Omental fat pad (tissue), 3 donors: ENCODE measurements at regions not wholly inside any gene's neighbourhood (a gene's known extent, or its start where the extent isn't known, plus 50 kb on each side); places are given as distances from the start of the nearest gene placed in this dataset.

ENCODE experiments used
- ATAC-seq: fragments of 150-250 bp; one replicate; pipeline ENCODE4 v1.9.1; 2016; ENCODE audit warnings: mild to moderate bottlenecking, moderate library complexity; ENCODE audit not compliant: low FRiP score
- DNase-seq: peaks from one replicate; pipeline ENCODE4 v3.0.0-alpha.2; 2019; ENCODE audit warnings: low spot score
- CTCF ChIP-seq, 3 donors: fragments of 450-650 bp; IDR thresholded peaks; one replicate each; pipeline ENCODE4 v1.5.1; 2016 to 2017; ENCODE audit warnings: antibody characterized with exemption in 3 of 3, mild to moderate bottlenecking in 3 of 3, moderate library complexity in 2 of 3

GRCh38 chr21:15149600-15150224 lies 84.9 kb upstream of the NRIP1 start:
- no peak for ATAC-seq
- TF ChIP-seq CTCF (IDR thresholded peaks at IDR 0.05), result no peak
- no peak for DNase-seq

DNA sequence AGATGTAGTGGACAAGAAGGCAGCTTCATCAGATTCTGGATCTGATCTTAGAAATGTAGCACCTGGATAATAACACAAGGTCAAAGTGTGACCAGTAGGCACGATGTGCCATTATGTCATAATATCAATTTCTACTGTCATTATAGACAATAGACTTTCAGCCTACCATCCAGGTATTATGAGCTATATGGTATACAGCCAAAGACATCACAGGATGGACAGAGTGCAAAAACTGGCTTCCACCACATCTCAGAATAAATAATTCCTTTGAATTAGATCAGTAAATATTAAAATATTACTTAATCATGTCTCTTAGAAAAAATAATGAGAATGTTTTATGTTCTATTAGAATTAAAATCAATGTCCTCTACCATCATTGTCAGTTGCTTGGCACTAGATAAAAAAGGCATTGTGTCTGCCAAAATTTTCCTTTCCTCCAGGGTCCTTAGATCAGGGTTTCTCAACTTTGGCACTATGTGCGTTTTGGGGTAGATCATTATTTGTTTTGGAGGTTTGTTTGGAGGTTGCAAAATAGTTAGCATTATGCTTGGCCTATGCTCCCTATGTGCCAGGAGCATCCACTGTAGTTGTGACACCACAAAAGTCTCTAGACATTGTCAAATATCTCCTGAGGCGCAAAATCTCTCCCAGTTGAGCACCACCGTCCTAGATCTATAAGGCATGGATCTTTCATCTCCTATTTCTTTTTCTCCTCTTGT lies 86.7 kb upstream of the NRIP1 start:
- TF ChIP-seq CTCF (IDR thresholded peaks at IDR 0.05), result no peak
- DNase-seq, result no peak
- ATAC-seq, result no peak

DNA sequence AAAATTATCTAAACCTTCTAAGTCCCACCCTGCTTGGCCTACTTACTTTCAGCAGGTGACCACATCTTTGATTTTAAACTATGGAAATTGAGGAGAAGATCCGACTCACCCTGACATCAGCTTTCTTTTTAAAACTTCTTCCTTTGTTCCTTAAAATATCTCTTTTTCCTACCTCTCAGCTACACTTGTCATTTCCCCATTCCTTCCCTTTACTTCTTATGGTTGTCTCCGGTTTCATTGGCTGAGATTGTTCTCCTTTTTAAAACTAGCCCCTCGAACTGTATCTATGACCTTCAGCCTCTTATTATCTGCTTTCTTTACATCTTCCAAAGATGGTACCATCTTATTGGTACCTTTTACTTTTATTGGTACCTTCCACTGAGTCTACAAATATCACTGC lies 87.8 kb upstream of the NRIP1 start:
- DNase-seq, result no peak
- ATAC-seq, result no peak
- no peak for TF ChIP-seq CTCF (IDR thresholded peaks at IDR 0.05)

DNA sequence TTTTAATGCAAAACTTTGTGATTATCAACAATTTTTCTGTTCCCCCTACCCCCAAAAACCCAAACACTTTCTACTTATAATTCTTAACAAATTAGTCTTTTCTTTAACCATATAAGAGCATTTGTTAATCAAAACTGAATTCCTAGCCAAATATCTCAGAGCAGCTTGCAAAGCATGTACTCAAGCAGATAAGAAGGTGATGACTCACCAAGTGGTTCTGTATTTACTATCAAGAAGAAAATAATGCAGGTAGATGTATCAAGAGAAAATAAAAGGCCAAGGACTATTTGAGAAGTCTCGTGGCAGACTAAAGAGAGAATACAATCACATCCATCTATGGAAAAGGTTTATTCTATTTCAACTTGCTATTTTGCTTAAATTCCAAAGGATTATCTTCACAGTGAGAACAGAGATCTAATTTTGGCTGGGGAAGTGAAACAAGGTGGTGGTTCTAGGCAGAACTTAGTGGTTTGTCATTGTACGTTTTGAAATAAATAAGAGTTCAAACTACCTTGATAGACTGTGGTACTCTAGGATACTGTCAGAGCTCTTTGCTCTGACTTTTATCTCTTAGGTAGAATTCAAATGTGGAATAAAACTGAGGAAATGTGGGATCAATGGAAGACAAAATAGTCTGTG lies 94.7 kb upstream of the NRIP1 start:
- TF ChIP-seq CTCF (IDR thresholded peaks at IDR 0.05), result no peak
- ATAC-seq, result no peak
- DNase-seq, result no peak

DNA sequence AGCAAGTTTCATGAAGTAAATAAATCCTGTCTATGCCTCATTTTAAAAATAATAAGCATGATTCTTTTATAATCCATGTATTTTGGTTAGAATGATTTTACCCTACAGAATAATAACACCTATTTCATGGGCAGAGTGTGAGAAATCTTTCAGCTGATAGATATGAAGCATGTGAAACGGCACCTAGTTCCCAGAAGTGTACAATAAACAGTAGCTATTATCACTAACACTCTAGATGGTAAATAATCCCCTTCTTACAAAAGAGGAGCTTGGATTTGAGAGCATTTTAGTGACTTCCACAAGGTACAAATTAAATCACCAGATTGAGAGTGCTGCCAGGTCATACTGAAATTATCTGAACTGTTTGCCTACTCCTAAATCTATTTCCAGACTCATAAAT lies 95.3 kb upstream of the NRIP1 start:
- DNase-seq, result no peak
- ATAC-seq, result no peak
- no peak for TF ChIP-seq CTCF (IDR thresholded peaks at IDR 0.05)

GRCh38 chr21:15162921-15163320 lies 98.1 kb upstream of the NRIP1 start:
- no peak for ATAC-seq
- TF ChIP-seq CTCF (IDR thresholded peaks at IDR 0.05), result no peak
- DNase-seq, result no peak

- TF ChIP-seq CTCF (IDR thresholded peaks at IDR 0.05), result no peak
- DNase-seq, result no peak
- no peak for ATAC-seq
Observed at GRCh38 chr21:15164273-15164672, 99.5 kb upstream of the NRIP1 start.
